ENCODE measurements at regions not wholly inside any gene's neighbourhood (a gene's known extent, or its start where the extent isn't known, plus 50 kb on each side); places are given as distances from the start of the nearest gene placed in this dataset.
A peak's percentile ranks its signal among the peaks of the same experiment; 100 is the strongest.

GRCh38 chr22:25488244-25489020 is 76.0 kb upstream of the GRK3 start (continued):
- TF ChIP-seq NR0B2 (CRISPR knock-in tag; IDR thresholded peaks at IDR 0.05), result no peak
- TF ChIP-seq MLLT10 (CRISPR knock-in tag; IDR thresholded peaks at IDR 0.05), result no peak
- TF ChIP-seq ZNF614 (CRISPR knock-in tag; IDR thresholded peaks at IDR 0.05; ENCODE audit: borderline replicate concordance), result no peak
- no peak for TF ChIP-seq ZNF121 (CRISPR knock-in tag; IDR thresholded peaks at IDR 0.05)
- peak; percentile 48; the same call in 1 of the 2 replicates for TF ChIP-seq BCL6 (CRISPR knock-in tag; IDR thresholded peaks at IDR 0.05)
- TF ChIP-seq ZMYM4 (CRISPR knock-in tag; IDR thresholded peaks at IDR 0.05), result no peak
- TF ChIP-seq PHB2 (IDR thresholded peaks at IDR 0.05; ENCODE audit: partially characterized antibody), result no peak
- TF ChIP-seq PLRG1 (conservative IDR thresholded peaks at IDR 0.05), result no peak
- TF ChIP-seq HNF1A (IDR thresholded peaks at IDR 0.05; ENCODE audit: low read depth), result no peak
- no peak for TF ChIP-seq HNF1A (CRISPR knock-in tag; IDR thresholded peaks at IDR 0.05; ENCODE audit: borderline replicate concordance)
- TF ChIP-seq ELF1 (CRISPR knock-in tag; IDR thresholded peaks at IDR 0.05), result no peak
- TF ChIP-seq GTF3A (CRISPR knock-in tag; conservative IDR thresholded peaks at IDR 0.05), result no peak
- no peak for TF ChIP-seq KAT8 (CRISPR knock-in tag; IDR thresholded peaks at IDR 0.05)
- TF ChIP-seq GATAD2A (CRISPR knock-in tag; IDR thresholded peaks at IDR 0.05), result peak; percentile 37; the same call in 1 of the 2 replicates
- TF ChIP-seq ZNF883 (CRISPR knock-in tag; IDR thresholded peaks at IDR 0.05; ENCODE audit: not compliant biosample characterization), result no peak
- no peak for TF ChIP-seq YEATS2 (CRISPR knock-in tag; IDR thresholded peaks at IDR 0.05; ENCODE audit: borderline replicate concordance)
- 0 out of 2 replicates have a peak, but pooled peaks have one; percentile 36 for TF ChIP-seq RARA (CRISPR knock-in tag; IDR thresholded peaks at IDR 0.05)
- no peak for TF ChIP-seq CCAR2 (optimal IDR thresholded peaks at IDR 0.05; ENCODE audit: low read depth, low read length)
- peak in 1 of 2 experiments; percentile 54; a peak in 1 of 4 replicates for TF ChIP-seq NR2F1 (CRISPR knock-in tag; IDR thresholded peaks at IDR 0.05)
- TF ChIP-seq NCOR1 (IDR thresholded peaks at IDR 0.05; ENCODE audit: borderline replicate concordance, low read length), result no peak
- no peak for TF ChIP-seq KMT2B (CRISPR knock-in tag; IDR thresholded peaks at IDR 0.05)

Data from HepG2 (cell line).